Activated naive CD8-positive, alpha-beta T cell (primary cell): ENCODE measurements at regions not wholly inside any gene's neighbourhood (a gene's known extent, or its start where the extent isn't known, plus 50 kb on each side); places are given as distances from the start of the nearest gene placed in this dataset.

Experiments used
- H3K27ac Mint-ChIP-seq: one replicate; pipeline ENCODE4 v1.8.0; 2021; ENCODE audit warnings: mixed read lengths
- H3K27me3 Mint-ChIP-seq: one replicate; pipeline ENCODE4 v1.8.0; 2021; ENCODE audit warnings: mixed read lengths
- H3K36me3 Mint-ChIP-seq: one replicate; pipeline ENCODE4 v1.8.0; 2021; ENCODE audit warnings: mixed read lengths
- H3K4me1 Mint-ChIP-seq: one replicate; pipeline ENCODE4 v1.8.0; 2021; ENCODE audit warnings: low read depth, mixed read lengths
- H3K4me3 Mint-ChIP-seq: one replicate; pipeline ENCODE4 v1.8.0; 2021; ENCODE audit warnings: mild to moderate bottlenecking, mixed read lengths
- H3K9me3 Mint-ChIP-seq: one replicate; pipeline ENCODE4 v1.8.0; 2021; ENCODE audit warnings: low read depth, mixed read lengths

GRCh38 chr5:89123581-89123980 is 240.6 kb upstream of the MEF2C start:
- Mint-ChIP-seq H3K9me3 (no peaks in the 10 kb centered on the region), H3K36me3 (no peaks in the 10 kb centered on the region), H3K4me3 (no peak overlapping the region), H3K4me1 (no peaks in the 10 kb centered on the region), H3K27ac (no peak overlapping the region), H3K27me3 (no peaks in the 10 kb centered on the region)

GRCh38 chr5:89120719-89121118 is 237.7 kb upstream of the MEF2C start:
- H3K4me1 Mint-ChIP-seq = no peaks in the 10 kb centered on the region
- H3K27ac Mint-ChIP-seq = no peak overlapping the region
- no peaks in the 10 kb centered on the region for H3K9me3 Mint-ChIP-seq
- no peaks in the 10 kb centered on the region for H3K36me3 Mint-ChIP-seq
- H3K4me3 Mint-ChIP-seq = no peak overlapping the region
- no peaks in the 10 kb centered on the region for H3K27me3 Mint-ChIP-seq

- Mint-ChIP-seq H3K27ac (no peak overlapping the region), H3K9me3 (no peaks in the 10 kb centered on the region), H3K27me3 (no peaks in the 10 kb centered on the region), H3K4me1 (no peaks in the 10 kb centered on the region), H3K4me3 (no peak overlapping the region), H3K36me3 (no peaks in the 10 kb centered on the region)
Measured at GRCh38 chr5:89117124-89117644, 234.2 kb upstream of the MEF2C start.

- H3K27ac Mint-ChIP-seq = no peak overlapping the region
- H3K9me3 Mint-ChIP-seq = peaks cover 6% of the 10 kb centered on the region
- no peak overlapping the region for H3K4me3 Mint-ChIP-seq
- no peaks in the 10 kb centered on the region for H3K36me3 Mint-ChIP-seq
- H3K27me3 Mint-ChIP-seq = no peaks in the 10 kb centered on the region
- H3K4me1 Mint-ChIP-seq = no peaks in the 10 kb centered on the region
Measured at GRCh38 chr5:89110916-89111646, 228.1 kb upstream of the MEF2C start.

- Mint-ChIP-seq H3K36me3 (no peaks in the 10 kb centered on the region), H3K27ac (no peak overlapping the region), H3K9me3 (peaks cover 6% of the 10 kb centered on the region), H3K4me3 (no peak overlapping the region), H3K27me3 (peaks cover 2% of the 10 kb centered on the region), H3K4me1 (no peaks in the 10 kb centered on the region)
Measured at GRCh38 chr5:89106480-89106879, 223.5 kb upstream of the MEF2C start.

- Mint-ChIP-seq H3K4me1 (no peaks in the 10 kb centered on the region), H3K9me3 (peaks cover 6% of the 10 kb centered on the region), H3K27me3 (peaks cover 2% of the 10 kb centered on the region)
Measured at GRCh38 chr5:89105836-89106235, 222.9 kb upstream of the MEF2C start.

GRCh38 chr5:89105171-89105695 is 222.2 kb upstream of the MEF2C start:
- Mint-ChIP-seq H3K4me3 (no peak overlapping the region), H3K4me1 (no peaks in the 10 kb centered on the region), H3K9me3 (peaks cover 6% of the 10 kb centered on the region)

More at GRCh38 chr5:89105836-89106235, 222.9 kb upstream of the MEF2C start:
- Mint-ChIP-seq H3K27ac (no peak overlapping the region), H3K4me3 (no peak overlapping the region), H3K36me3 (no peaks in the 10 kb centered on the region)

GRCh38 chr5:89098199-89098756 is 215.3 kb upstream of the MEF2C start:
- Mint-ChIP-seq H3K4me1 (no peaks in the 10 kb centered on the region), H3K27ac (no peak overlapping the region), H3K9me3 (peaks cover 3% of the 10 kb centered on the region), H3K27me3 (peaks cover 3% of the 10 kb centered on the region), H3K36me3 (no peaks in the 10 kb centered on the region), H3K4me3 (no peak overlapping the region)

More at GRCh38 chr5:89105171-89105695, 222.2 kb upstream of the MEF2C start:
- H3K27me3 Mint-ChIP-seq = peaks cover 4% of the 10 kb centered on the region
- H3K27ac Mint-ChIP-seq = no peak overlapping the region
- H3K36me3 Mint-ChIP-seq = no peaks in the 10 kb centered on the region

GRCh38 chr5:89097103-89097502 is 214.1 kb upstream of the MEF2C start:
- Mint-ChIP-seq H3K4me3 (no peak overlapping the region), H3K36me3 (no peaks in the 10 kb centered on the region), H3K27ac (no peak overlapping the region), H3K9me3 (peaks cover 3% of the 10 kb centered on the region), H3K27me3 (peaks cover 2% of the 10 kb centered on the region), H3K4me1 (no peaks in the 10 kb centered on the region)

- Mint-ChIP-seq H3K36me3 (no peaks in the 10 kb centered on the region), H3K4me3 (no peak overlapping the region), H3K9me3 (peaks cover 3% of the 10 kb centered on the region), H3K27ac (no peak overlapping the region), H3K27me3 (no peaks in the 10 kb centered on the region), H3K4me1 (no peaks in the 10 kb centered on the region)
Measured at GRCh38 chr5:89095341-89095740, 212.4 kb upstream of the MEF2C start.

- Mint-ChIP-seq H3K4me3 (no peak overlapping the region), H3K9me3 (no peaks in the 10 kb centered on the region), H3K4me1 (no peaks in the 10 kb centered on the region), H3K27me3 (peaks cover 3% of the 10 kb centered on the region), H3K36me3 (no peaks in the 10 kb centered on the region), H3K27ac (no peak overlapping the region)
Measured at GRCh38 chr5:89090037-89090436, 207.1 kb upstream of the MEF2C start.

GRCh38 chr5:89087551-89088318 is 204.8 kb upstream of the MEF2C start:
- no peak overlapping the region for H3K27ac Mint-ChIP-seq

GRCh38 chr5:89087128-89087527 is 204.1 kb upstream of the MEF2C start:
- H3K36me3 Mint-ChIP-seq = no peaks in the 10 kb centered on the region
- no peaks in the 10 kb centered on the region for H3K9me3 Mint-ChIP-seq
- no peak overlapping the region for H3K4me3 Mint-ChIP-seq
- H3K27me3 Mint-ChIP-seq = peaks cover 3% of the 10 kb centered on the region
- no peak overlapping the region for H3K27ac Mint-ChIP-seq
- H3K4me1 Mint-ChIP-seq = no peaks in the 10 kb centered on the region

More at GRCh38 chr5:89087551-89088318, 204.8 kb upstream of the MEF2C start:
- peaks cover 3% of the 10 kb centered on the region for H3K27me3 Mint-ChIP-seq
- no peak overlapping the region for H3K4me3 Mint-ChIP-seq
- H3K9me3 Mint-ChIP-seq = no peaks in the 10 kb centered on the region
- H3K4me1 Mint-ChIP-seq = no peaks in the 10 kb centered on the region
- no peaks in the 10 kb centered on the region for H3K36me3 Mint-ChIP-seq

- peaks cover 3% of the 10 kb centered on the region for H3K27me3 Mint-ChIP-seq
- no peaks in the 10 kb centered on the region for H3K9me3 Mint-ChIP-seq
- H3K27ac Mint-ChIP-seq = no peak overlapping the region
- no peaks in the 10 kb centered on the region for H3K4me1 Mint-ChIP-seq
- H3K36me3 Mint-ChIP-seq = no peaks in the 10 kb centered on the region
- no peak overlapping the region for H3K4me3 Mint-ChIP-seq
Measured at GRCh38 chr5:89086390-89087086, 203.6 kb upstream of the MEF2C start.
